PC-3 (cell line): ENCODE measurements at regions not wholly inside any gene's neighbourhood (a gene's known extent, or its start where the extent isn't known, plus 50 kb on each side); places are given as distances from the start of the nearest gene placed in this dataset.

ENCODE experiments used
- CTCF ChIP-seq: fragments of 300-600 bp; sonication (generic); conservative IDR thresholded peaks from 2 replicates; pipeline ENCODE4 v1.5.1; 2017; ENCODE audit warnings: antibody characterized with exemption, low read depth, mild to moderate bottlenecking, low read length
- EZH2phosphoT487 ChIP-seq: fragments of 300-600 bp; sonication (generic); IDR thresholded peaks from 2 replicates; pipeline ENCODE4 v1.6.1; 2018; ENCODE audit warnings: mild to moderate bottlenecking, antibody characterized with exemption, low read length, borderline replicate concordance

DNA sequence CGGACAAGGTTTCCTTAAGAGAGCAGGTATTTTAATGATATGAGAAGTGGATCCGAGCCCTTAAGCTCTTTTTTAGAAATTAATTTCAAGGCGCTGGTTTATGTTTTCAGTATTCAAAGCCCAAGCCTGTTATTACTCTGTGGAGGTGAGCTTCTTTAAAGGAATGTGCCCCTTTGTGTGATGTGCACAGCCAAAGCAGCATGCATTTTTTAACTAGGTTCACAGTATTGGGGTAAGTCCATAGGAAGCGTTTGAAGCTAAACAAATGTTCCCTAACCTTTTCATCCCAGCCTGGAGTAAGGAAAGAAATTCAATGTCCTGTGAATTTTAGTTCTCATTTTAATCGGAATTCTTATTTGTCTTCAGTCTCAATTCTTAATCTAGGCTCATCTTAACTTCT is 217.5 kb downstream of the KCTD12 start:
- TF ChIP-seq CTCF (no peak), EZH2phosphoT487 (no peak)
